Renal pelvis (tissue), 1 donor: ENCODE measurements at regions not wholly inside any gene's neighbourhood (a gene's known extent, or its start where the extent isn't known, plus 50 kb on each side); places are given as distances from the start of the nearest gene placed in this dataset.

ENCODE experiments used
- DNase-seq: peaks from one replicate; pipeline ENCODE4 v3.0.0-alpha.2; 2013

DNA sequence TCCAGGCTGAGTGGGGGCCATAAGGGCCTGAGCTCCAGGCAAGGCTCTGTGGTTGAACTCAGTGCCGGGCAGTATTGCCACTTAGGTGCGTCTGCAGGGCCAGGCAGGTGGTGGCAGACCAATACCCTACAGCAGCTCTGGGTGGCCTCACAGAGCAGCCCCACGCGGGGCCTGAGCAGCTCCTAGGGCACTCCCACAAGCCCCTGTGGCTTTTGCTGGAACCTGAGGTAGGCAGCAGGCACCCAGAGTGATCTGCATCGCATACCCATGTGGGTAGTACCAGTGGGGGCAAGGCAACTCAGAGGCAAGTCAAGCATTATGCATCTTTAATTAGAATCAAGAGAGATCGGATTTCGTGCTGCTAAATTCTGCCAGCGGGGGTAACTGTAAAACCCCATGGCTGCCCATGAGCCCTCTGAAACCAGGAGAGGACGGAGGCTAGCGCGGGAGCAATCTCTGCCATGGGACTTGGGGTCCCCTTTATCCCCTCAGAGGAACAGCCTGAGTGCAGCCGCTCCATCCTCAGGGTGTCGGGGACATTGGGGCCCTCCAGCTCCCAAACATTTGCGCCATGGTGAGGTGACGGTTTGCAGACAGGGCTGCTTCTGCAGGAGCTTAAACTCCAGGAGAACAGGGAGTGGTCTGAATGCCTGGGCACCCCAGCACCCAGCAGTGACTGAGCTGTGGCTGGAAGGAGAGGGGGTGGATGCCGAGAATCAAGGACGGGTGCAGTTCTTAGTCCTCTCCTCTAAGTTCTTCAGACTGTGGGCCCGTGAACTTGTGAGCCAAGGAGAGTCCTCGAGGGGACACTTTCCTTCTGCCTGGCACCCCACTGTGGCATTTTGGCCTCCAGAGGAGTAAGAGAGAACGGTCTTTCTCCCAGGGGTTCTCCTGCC is 62.4 kb upstream of the PCSK6 start:
- DNase-seq: no peak

DNA sequence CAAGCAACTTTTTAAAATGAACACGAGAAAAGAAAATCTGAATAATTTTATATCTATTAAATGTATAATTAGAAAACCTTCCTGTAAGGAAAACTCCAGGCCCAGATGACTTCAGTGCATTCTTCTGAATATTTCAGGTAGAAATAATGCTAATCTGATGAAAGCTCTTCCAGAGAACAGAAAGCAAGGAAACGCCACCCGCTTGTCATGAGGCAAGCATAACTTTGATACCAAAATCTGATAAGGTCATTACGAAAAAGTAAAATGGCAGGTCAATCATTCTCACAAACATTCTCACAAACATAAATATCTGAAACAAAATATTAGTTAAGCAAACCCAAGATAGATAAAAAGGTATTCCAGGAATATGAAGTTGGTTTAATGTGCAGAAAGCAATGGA is 60.6 kb upstream of the PCSK6 start:
- no peak for DNase-seq

DNA sequence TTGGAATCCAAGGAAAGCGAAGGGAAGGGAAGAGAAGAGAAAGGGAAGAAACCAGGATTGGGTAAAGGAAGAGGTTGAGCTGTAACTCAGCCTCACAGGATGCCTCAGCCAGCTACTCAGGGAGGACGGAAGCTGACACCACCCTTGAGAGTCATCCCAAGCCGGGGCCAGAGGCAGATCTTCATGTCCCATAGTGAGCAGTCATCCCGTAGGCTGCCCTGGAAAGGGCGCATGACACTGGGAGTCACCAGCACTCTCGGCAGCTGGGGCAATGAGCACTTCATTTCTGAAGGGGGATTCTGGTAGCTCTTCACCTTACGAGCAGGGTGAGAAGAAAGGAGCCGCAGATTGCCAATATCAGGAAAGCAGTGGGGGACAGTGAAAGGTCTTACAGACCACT is 60.1 kb upstream of the PCSK6 start:
- no peak for DNase-seq

DNA sequence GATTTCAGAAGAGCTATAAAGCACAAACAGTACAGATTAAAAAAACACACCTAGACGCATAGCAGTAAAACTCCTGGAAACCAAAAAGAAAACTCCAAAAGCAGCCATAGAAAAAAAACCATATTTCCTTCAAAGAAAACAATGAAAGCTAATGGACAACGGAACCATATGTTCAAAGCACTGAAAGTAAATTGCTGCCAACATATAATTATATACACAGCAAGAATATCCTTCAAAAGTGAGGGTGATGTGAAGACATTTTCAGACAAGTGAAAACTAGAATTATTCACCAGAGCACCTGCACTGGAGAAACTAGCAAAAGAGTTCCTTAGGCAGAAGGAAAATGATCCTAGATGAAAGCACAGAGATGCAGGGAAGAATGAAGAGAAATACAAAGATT is 58.2 kb upstream of the PCSK6 start:
- DNase-seq: no peak

DNA sequence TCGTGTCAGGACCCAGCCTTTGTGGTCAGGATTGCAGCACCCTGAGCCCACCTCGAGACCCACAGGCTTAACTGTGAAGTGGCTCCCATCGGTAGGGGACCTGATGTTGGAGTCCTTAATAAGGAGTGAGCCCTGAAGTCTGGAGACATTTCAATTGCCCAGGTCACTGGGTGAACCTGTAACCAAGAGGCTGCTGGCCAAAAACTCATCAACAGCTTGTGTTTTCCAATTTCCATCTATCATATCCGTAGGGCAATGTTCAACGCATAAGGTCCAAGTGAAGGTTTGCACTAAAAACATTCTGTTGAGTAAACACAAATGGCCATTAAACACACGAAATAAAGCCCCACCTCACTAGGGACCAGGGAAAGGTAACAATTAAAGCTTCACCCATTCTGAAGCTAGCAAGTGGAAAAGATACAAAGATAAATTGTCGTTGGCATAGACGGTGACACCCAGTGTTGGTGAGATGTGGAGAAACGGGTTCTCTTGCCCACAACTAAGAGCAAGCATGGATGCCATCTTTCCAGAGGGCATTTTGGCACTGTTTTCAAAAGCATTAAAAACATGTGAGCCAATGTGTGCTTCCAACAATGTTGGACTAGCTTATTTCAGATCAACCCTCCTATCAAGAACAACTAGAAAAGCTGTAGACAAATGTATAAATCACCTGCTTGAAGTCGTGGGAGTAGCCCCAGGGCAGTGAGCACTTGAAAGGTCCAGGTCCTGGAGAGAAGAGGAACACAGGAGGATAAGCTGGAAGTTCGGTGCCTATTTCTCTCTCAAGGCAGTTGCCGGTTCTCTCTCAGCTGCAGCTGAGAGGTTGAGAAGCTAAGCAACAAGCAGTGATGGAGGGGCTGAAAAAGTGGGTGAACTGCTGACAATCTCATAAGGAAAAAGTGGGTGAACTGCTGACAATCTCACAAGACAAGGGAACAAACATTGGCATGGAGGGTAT is 56.3 kb upstream of the PCSK6 start:
- no peak for DNase-seq

DNA sequence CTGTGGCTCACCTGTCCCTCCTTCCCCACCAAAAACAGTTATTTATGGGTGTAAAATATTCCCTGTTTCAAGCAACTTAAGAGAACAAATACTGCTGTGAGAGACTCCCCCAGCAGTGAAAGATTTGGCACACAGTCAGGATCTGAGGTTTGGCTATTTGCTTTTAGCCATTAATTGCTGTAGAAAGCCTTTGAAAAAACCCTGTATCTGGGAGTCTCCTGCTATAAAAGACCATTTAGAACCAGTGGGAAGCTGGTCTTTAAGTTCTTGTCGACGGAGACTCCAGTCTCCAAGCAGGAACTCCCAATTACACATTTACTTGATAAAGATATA is 55.1 kb upstream of the PCSK6 start:
- no peak for DNase-seq

DNA sequence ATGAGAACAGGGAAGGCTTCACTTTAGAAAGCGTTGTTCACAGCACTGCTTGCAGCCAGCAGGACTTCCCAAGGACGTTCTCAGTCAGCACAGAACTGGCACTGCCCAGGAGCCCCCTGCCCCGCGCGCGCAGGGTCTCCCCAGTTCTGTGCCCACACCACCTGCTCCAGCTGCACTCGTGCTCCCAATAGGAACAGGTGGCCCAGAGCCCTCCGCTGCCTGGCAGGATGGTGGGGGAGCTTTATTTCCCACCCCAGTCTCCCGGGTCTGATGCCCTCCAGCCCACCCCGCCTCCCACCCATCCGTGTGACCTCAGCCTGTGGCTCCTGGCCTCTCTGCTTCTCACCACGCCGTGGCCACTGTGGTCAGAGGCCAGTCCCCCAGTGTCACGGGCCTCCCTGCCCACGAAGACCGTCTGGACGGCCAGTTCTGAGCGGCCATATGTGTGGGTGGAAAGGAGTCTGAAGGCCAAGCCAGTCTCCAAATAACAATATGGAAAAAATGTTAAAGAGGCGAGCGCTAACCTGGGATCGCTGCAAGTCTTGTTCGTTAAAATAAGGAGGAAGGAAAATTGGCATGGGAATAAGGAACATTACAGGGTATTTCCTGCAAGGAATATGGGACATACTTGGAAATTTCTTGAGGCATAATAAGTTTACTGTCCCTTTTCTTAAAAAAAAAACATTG is 54.6 kb upstream of the PCSK6 start:
- no peak for DNase-seq

DNA sequence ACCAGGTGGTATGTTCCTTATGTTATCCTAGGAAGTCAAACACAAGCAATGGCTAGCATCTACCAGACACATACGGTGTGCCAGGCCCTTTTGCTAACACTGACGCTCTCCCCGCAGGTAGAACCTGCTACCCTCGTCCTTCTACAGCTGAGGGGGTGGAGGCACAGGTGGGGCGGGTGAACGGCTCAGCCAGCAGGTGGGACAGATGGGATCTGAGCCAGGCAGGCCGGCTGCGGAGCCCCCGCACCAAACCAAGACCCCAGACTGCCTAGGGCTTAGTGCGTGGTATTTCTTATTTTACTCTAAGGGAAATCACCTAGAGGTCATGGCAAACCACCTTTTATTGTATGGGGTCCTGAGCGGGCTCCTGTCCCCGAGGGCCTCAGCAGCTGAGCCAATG is 53.9 kb upstream of the PCSK6 start:
- DNase-seq: no peak

DNA sequence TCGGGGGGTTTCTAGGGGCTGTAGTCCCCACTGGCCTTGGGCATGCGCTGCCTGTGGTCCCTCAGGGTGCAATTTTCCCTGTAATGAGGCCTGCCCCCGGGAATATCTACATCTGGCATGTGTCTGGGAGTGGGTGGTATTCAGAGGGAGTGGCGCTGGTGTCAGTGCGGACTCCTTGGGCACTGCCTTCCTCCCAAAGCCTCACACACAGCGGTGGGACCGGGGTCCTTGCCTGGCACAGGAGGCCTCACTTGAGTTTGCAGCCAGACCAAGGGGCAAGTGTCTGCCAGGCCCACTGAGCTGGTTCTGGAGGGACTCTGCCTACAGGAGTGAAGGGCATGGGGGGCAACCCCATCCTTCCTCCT is 53.5 kb upstream of the PCSK6 start:
- no peak for DNase-seq

DNA sequence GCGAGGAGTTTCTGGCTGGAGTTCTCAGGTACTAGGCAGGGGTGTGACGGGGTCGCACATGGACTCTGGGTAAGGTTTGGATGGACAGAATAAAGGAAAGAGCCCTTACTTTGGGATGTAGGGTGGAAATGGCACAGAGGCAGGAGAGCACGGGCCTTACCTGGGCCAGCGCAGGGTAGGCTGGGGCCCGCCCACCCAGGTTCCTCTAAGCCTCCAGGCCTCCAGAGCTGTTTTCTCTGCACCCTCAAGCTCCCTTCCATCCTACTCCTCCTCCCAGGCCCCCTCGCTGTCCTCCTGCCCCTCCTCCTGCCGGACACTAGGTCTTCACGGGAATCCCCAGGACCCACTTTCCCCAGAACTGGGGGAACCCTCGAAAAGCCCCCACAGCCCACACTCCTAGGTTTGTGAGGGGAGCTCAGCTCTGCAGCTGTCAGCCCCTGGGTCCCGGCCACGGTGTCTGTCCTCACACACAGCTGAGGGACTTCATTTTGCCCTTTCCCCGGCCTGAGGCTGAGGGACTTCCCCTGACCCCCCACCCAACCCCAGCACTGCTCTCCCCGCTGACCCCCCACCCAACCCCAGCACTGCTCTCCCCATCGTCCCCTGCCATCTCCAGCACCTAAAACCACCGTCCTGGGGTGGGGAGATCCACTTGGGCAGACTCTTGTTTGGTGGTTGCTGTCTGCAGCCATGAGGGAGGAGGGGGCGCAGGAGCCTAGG is 53.0 kb upstream of the PCSK6 start:
- DNase-seq: no peak

DNA sequence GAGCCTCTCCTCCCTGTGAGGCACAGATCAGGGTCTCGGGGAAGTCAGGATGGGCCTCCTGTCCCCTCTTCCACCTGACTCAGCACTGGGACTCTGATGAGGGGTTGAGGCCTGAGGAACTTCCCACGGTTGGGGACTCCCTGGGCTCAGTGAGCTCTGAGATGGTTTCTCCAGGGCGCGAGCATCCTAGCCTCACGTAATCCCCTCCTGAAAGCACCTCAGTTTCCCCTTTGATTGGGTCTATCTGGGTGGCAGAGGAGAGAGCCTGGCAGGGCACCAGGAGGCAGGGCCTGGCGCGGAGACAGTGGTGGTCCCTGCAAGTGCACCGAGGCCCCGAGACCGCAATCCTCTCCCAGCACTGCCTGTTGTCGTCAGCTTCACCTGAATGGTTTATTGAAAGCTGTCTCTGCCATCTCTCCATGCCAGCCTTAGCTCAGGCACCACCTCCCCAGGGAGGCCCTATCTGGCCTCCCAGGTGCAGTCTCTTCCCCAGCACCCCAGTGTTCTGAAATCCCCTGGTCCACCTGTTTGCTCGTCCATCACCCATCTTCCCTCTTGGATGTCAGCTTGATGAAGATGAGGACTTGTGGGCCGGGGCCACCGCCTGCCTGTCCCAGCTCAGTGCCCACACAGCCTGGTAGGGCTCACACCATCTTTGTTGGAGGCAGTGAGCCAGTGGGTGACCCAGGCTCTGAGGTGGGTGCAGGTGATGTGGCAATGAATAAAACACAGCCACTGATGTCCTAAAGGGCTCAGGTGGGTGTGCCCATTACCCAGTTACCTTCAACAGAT is 52.2 kb upstream of the PCSK6 start:
- DNase-seq: no peak

DNA sequence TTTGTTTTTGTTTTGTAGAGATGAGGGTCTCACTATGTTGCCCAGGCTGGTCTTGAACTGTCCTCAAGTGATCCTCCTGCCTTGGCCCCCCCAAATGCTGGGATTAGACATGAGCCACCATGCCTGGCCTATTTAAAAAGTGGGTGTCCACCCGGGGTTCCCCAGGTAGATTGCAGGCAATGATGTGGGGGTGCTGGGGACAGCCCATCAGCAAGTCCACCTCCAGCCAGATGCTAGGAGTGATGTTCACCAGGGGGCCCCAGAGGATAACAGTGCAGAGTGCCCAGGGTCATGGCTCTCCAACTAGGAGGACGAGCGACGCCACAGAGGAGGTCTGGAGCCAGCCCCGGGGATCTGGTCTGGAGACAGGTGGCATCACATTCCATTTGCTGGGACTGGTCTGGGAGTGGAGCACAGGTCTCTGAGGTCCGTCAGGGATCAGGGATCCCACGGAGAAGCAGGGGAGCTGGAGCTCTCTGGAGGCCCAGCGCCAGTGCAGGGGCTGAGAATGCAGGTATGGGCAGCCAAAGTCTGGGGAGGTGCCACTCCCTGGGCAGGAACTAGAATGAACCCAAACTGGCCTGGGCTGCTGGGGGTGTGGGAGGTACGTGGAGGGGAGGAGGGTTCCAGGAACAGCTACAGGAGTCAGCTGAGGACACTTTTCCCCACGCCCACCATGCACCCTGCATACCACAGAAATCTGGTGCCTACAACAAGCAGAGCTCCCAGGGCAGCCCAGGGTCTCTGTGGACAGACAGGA is 51.2 kb upstream of the PCSK6 start:
- DNase-seq: no peak

DNA sequence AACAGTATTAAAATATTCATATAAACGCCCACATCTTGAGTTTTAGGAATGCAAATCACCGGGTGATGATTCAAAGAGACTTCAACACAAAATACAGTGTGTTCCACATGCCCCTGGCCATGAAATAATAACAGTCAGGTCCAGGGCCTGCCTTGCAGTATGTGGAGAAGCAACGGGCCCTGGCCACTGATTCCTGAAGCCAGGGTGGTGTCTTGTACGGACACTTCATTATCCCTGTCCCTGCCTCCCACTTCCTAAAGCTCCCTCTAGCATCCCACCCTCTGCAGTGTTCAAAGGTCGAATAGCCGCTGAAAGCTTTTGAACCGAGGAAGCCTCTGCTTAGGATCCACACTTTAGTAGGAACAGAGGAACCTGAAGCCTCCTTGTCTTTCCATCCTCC is 50.4 kb upstream of the PCSK6 start:
- DNase-seq: no peak

DNA sequence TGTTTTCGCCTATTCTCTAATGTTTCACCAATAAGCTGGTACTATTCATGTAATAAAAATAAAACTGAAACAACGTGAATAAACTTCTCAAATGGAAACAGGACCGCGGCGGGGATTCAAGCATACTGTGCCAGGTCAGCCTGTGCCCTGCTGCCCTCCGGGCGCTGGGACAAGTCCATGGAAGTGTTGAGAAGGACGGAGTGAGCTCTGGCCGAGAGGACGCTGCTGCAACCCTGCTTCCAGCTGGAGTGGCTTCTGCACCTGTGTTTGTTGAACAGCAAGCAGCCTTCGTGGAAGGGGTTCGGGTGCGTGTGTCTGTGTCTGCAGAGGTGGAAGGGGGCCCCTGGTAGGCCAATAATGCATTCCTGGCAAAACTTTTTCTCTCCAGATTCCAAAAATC is 50.0 kb upstream of the PCSK6 start:
- DNase-seq: no peak
